Skeletal muscle satellite cell (primary cell): ENCODE measurements at regions not wholly inside any gene's neighbourhood (a gene's known extent, or its start where the extent isn't known, plus 50 kb on each side); places are given as distances from the start of the nearest gene placed in this dataset.

Experiments
- H3K27me3 ChIP-seq: 2 replicates; pipeline ENCODE4 v1.7.0; 2013; ENCODE audit warnings: low read length; ENCODE audit not compliant: control insufficient read depth, insufficient read depth
- H3K36me3 ChIP-seq: 2 replicates; pipeline ENCODE4 v1.7.0; 2013; ENCODE audit warnings: mild to moderate bottlenecking, control low read depth, low read length; ENCODE audit not compliant: insufficient read depth
- H3K4me1 ChIP-seq: 2 replicates; pipeline ENCODE4 v1.7.0; 2013; ENCODE audit warnings: low read length; ENCODE audit not compliant: control insufficient read depth, insufficient read depth
- H3K4me2 ChIP-seq: 2 replicates; pipeline ENCODE4 v1.7.0; 2013; ENCODE audit warnings: mild to moderate bottlenecking, low read length
- H3K4me3 ChIP-seq: 2 replicates; pipeline ENCODE4 v1.7.0; 2013; ENCODE audit warnings: low read length
- H3K9ac ChIP-seq: 2 replicates; pipeline ENCODE4 v1.7.0; 2013; ENCODE audit warnings: mild to moderate bottlenecking, low read depth, low read length, moderate library complexity
- H3K9me3 ChIP-seq: replicated peaks from 2 replicates; pipeline ENCODE4 v1.7.0; 2013; ENCODE audit warnings: mild to moderate bottlenecking, control low read depth, low read length

GRCh38 chr3:157695103-157695502 is 191.9 kb upstream of the VEPH1 start:
- no peak overlapping the region for H3K4me2 ChIP-seq
- no peaks in the 10 kb centered on the region for H3K4me1 ChIP-seq
- H3K36me3 ChIP-seq, result no peaks in the 10 kb centered on the region
- no peak overlapping the region for H3K9ac ChIP-seq
- peaks cover 13% of the 10 kb centered on the region for H3K27me3 ChIP-seq
- H3K9me3 ChIP-seq, result no peaks in the 10 kb centered on the region
- H3K4me3 ChIP-seq, result no peak overlapping the region

GRCh38 chr3:157693762-157694161 is 190.5 kb upstream of the VEPH1 start:
- Histone ChIP-seq H3K9ac (no peak overlapping the region), H3K4me1 (no peaks in the 10 kb centered on the region), H3K4me3 (no peak overlapping the region), H3K9me3 (no peaks in the 10 kb centered on the region), H3K4me2 (no peak overlapping the region), H3K27me3 (peaks cover 10% of the 10 kb centered on the region), H3K36me3 (no peaks in the 10 kb centered on the region)

GRCh38 chr3:157692468-157692867 is 189.3 kb upstream of the VEPH1 start:
- Histone ChIP-seq H3K27me3 (no peaks in the 10 kb centered on the region), H3K4me1 (no peaks in the 10 kb centered on the region), H3K9ac (no peak overlapping the region), H3K36me3 (no peaks in the 10 kb centered on the region), H3K4me3 (no peak overlapping the region), H3K9me3 (no peaks in the 10 kb centered on the region), H3K4me2 (no peak overlapping the region)

GRCh38 chr3:157683668-157684067 is 180.5 kb upstream of the VEPH1 start:
- no peaks in the 10 kb centered on the region for H3K9me3 ChIP-seq
- H3K9ac ChIP-seq, result no peak overlapping the region

GRCh38 chr3:157672061-157672460 is 168.8 kb upstream of the VEPH1 start:
- H3K4me1 ChIP-seq, result no peaks in the 10 kb centered on the region
- H3K36me3 ChIP-seq, result no peaks in the 10 kb centered on the region
- H3K4me3 ChIP-seq, result no peak overlapping the region
- H3K27me3 ChIP-seq, result no peaks in the 10 kb centered on the region
- no peak overlapping the region for H3K4me2 ChIP-seq
- H3K9me3 ChIP-seq, result no peaks in the 10 kb centered on the region
- no peak overlapping the region for H3K9ac ChIP-seq

More at GRCh38 chr3:157683668-157684067, 180.5 kb upstream of the VEPH1 start:
- H3K36me3 ChIP-seq, result no peaks in the 10 kb centered on the region
- no peak overlapping the region for H3K4me3 ChIP-seq
- peaks cover 11% of the 10 kb centered on the region for H3K27me3 ChIP-seq
- H3K4me1 ChIP-seq, result no peaks in the 10 kb centered on the region
- H3K4me2 ChIP-seq, result no peak overlapping the region

GRCh38 chr3:157671656-157672055 is 168.4 kb upstream of the VEPH1 start:
- no peaks in the 10 kb centered on the region for H3K4me1 ChIP-seq

GRCh38 chr3:157669416-157669815 is 166.2 kb upstream of the VEPH1 start:
- H3K36me3 ChIP-seq, result no peaks in the 10 kb centered on the region

More at GRCh38 chr3:157671656-157672055, 168.4 kb upstream of the VEPH1 start:
- H3K36me3 ChIP-seq, result no peaks in the 10 kb centered on the region
- no peak overlapping the region for H3K4me3 ChIP-seq
- no peak overlapping the region for H3K9ac ChIP-seq
- no peaks in the 10 kb centered on the region for H3K9me3 ChIP-seq
- no peak overlapping the region for H3K4me2 ChIP-seq
- H3K27me3 ChIP-seq, result no peaks in the 10 kb centered on the region

GRCh38 chr3:157667493-157667892 is 164.3 kb upstream of the VEPH1 start:
- Histone ChIP-seq H3K4me1 (no peaks in the 10 kb centered on the region), H3K4me2 (no peak overlapping the region), H3K9me3 (no peaks in the 10 kb centered on the region), H3K4me3 (no peak overlapping the region), H3K36me3 (no peaks in the 10 kb centered on the region), H3K27me3 (peaks cover 2% of the 10 kb centered on the region), H3K9ac (no peak overlapping the region)

More at GRCh38 chr3:157669416-157669815, 166.2 kb upstream of the VEPH1 start:
- Histone ChIP-seq H3K9ac (no peak overlapping the region), H3K9me3 (no peaks in the 10 kb centered on the region), H3K4me1 (no peaks in the 10 kb centered on the region), H3K4me2 (no peak overlapping the region), H3K4me3 (no peak overlapping the region), H3K27me3 (no peaks in the 10 kb centered on the region)

GRCh38 chr3:157662171-157662570 is 159.0 kb upstream of the VEPH1 start:
- Histone ChIP-seq H3K4me1 (no peaks in the 10 kb centered on the region), H3K9me3 (no peaks in the 10 kb centered on the region), H3K27me3 (peaks cover 7% of the 10 kb centered on the region)

GRCh38 chr3:157660847-157661246 is 157.6 kb upstream of the VEPH1 start:
- Histone ChIP-seq H3K9ac (no peak overlapping the region), H3K4me2 (no peak overlapping the region)

More at GRCh38 chr3:157662171-157662570, 159.0 kb upstream of the VEPH1 start:
- Histone ChIP-seq H3K4me2 (no peak overlapping the region), H3K9ac (no peak overlapping the region), H3K36me3 (no peaks in the 10 kb centered on the region), H3K4me3 (no peak overlapping the region)

GRCh38 chr3:157652366-157652765 is 149.2 kb upstream of the VEPH1 start:
- no peaks in the 10 kb centered on the region for H3K4me1 ChIP-seq
- H3K27me3 ChIP-seq, result peaks cover 24% of the 10 kb centered on the region
- no peak overlapping the region for H3K4me2 ChIP-seq
- no peak overlapping the region for H3K9ac ChIP-seq
- H3K9me3 ChIP-seq, result no peaks in the 10 kb centered on the region
- H3K36me3 ChIP-seq, result no peaks in the 10 kb centered on the region
- H3K4me3 ChIP-seq, result no peak overlapping the region

More at GRCh38 chr3:157660847-157661246, 157.6 kb upstream of the VEPH1 start:
- H3K9me3 ChIP-seq, result no peaks in the 10 kb centered on the region
- no peaks in the 10 kb centered on the region for H3K36me3 ChIP-seq
- H3K4me1 ChIP-seq, result no peaks in the 10 kb centered on the region
- H3K4me3 ChIP-seq, result no peak overlapping the region
- H3K27me3 ChIP-seq, result peaks cover 11% of the 10 kb centered on the region

GRCh38 chr3:157650699-157651098 is 147.5 kb upstream of the VEPH1 start:
- H3K9me3 ChIP-seq, result no peaks in the 10 kb centered on the region
- no peak overlapping the region for H3K4me3 ChIP-seq
- H3K27me3 ChIP-seq, result peaks cover 18% of the 10 kb centered on the region
- no peak overlapping the region for H3K4me2 ChIP-seq
- H3K4me1 ChIP-seq, result no peaks in the 10 kb centered on the region
- no peaks in the 10 kb centered on the region for H3K36me3 ChIP-seq
- H3K9ac ChIP-seq, result no peak overlapping the region
